ENCODE measurements at regions not wholly inside any gene's neighbourhood (a gene's known extent, or its start where the extent isn't known, plus 50 kb on each side); places are given as distances from the start of the nearest gene placed in this dataset.

DNA sequence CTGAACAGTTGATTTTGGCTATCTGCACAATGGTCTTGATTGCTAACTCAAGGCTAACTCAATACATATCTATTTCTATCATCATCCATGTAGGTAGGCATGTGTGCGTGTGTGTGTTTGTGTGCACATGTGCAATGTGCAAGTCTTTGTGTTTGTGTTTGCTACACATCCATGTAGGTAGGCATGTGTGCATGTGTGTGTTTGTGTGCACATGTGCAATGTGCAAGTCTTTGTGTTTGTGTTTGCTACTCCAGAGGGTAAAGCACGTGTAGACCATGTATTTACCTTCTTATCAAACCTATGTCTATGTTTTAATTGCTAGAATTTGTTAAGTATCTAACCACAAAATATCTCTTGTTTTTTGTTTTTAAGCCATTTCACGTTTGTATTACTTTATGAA is 962.6 kb downstream of the LRFN5 start:
- Histone ChIP-seq H3K27ac (ENCODE audit: low read depth) (no peak overlapping the region), H3K4me1 (ENCODE audit: insufficient read depth) (no peaks in the 10 kb centered on the region), H3K4me3 (ENCODE audit: low read depth, low read length) (no peak overlapping the region), H3K36me3 (ENCODE audit: insufficient read depth) (no peaks in the 10 kb centered on the region)
- no peak for DNase-seq (ENCODE audit: extremely low spot score)
- WGBS: 79% methylated on average over 3 of the region's 3 CpGs

DNA sequence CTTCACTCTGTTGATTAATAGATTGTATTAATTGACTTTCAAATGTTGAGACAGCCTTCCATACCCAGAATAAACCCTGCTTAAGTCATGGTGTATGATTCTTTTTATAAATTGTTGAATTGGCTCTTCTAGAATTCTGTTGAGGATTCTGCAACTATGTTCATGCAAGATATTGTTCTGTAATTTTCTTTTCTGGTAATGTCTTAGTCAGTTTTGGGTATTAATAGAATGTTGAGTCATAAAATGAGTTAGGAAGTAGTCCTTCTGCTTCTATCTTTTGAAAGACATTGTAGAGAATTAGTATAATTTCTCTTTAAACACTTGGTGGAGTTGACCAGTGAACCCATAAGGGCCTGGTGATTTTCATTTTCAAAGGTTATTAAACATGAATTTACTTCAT is 958.9 kb downstream of the LRFN5 start:
- no peak overlapping the region for H3K4me3 ChIP-seq (ENCODE audit: low read depth, low read length)
- no peaks in the 10 kb centered on the region for H3K4me1 ChIP-seq (ENCODE audit: insufficient read depth)
- H3K27ac ChIP-seq (ENCODE audit: low read depth): no peak overlapping the region
- no peak for DNase-seq (ENCODE audit: extremely low spot score)
- H3K36me3 ChIP-seq (ENCODE audit: insufficient read depth): no peaks in the 10 kb centered on the region

DNA sequence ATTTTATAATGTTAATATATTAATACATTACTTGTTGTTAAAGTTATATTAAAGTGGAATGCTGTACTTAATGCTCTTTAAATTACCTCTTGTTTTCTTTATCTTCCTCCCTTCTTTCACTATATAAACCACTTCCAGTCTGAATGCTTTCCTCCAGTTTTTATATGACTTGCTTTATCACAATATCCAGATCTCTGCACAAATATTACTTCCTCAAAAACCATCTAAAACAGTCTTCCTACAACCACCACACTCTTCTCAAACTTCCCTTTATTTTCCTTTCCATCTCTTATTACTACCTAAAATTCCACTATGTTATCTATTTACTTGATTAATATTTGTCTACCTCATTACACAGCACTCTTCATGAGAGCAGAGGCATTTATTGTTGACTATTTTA is 956.6 kb downstream of the LRFN5 start:
- Histone ChIP-seq H3K4me3 (ENCODE audit: low read depth, low read length) (no peak overlapping the region), H3K36me3 (ENCODE audit: insufficient read depth) (no peaks in the 10 kb centered on the region), H3K27ac (ENCODE audit: low read depth) (no peak overlapping the region), H3K4me1 (ENCODE audit: insufficient read depth) (no peaks in the 10 kb centered on the region)
- no peak for DNase-seq (ENCODE audit: extremely low spot score)

DNA sequence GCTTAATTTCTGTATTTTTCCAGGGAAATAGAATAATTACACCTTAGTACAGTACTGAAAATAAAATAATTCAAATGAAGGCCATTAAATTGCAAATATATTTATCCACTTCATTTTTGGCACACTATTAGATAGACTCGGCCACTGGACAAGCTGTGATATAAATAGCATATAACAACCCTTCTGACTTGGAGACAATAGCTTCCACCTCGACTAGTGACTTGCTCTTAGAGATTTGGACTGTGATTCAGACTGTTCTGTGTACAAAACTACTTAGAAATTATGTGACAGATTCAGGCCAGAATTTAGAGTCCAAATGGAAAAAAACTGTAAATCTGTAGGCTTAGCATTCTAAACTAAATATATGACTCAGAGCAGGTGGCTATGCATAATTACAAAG is 949.9 kb downstream of the LRFN5 start:
- 21% methylated on average over 2 of the region's 2 CpGs for WGBS
- no peak overlapping the region for H3K27ac ChIP-seq (ENCODE audit: low read depth)
- H3K4me1 ChIP-seq (ENCODE audit: insufficient read depth): no peaks in the 10 kb centered on the region
- no peak overlapping the region for H3K4me3 ChIP-seq (ENCODE audit: low read depth, low read length)
- no peak for DNase-seq (ENCODE audit: extremely low spot score)
- H3K36me3 ChIP-seq (ENCODE audit: insufficient read depth): no peaks in the 10 kb centered on the region

DNA sequence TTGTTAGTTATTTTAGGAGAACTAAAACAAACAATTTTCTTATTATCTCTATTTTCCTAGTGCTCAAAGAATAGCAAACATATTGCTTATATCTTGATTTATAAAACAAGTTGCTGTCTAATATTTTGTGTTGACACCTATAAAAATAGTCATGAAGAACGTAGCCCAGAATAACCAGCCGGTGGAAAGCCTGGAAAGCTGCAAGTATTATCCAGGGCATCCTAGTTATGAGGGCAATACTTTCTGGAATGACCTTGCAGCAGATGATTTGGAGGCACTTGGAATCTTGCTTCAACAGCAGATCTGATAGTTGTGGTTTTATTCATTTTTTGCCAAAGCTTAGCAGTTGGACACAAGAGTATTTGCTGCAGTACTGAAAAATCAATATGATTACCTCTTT is 948.7 kb downstream of the LRFN5 start:
- DNase-seq (ENCODE audit: extremely low spot score): no peak
- no peak overlapping the region for H3K27ac ChIP-seq (ENCODE audit: low read depth)
- WGBS: 34% methylated on average over 2 of the region's 2 CpGs
- no peak overlapping the region for H3K4me3 ChIP-seq (ENCODE audit: low read depth, low read length)
- no peaks in the 10 kb centered on the region for H3K36me3 ChIP-seq (ENCODE audit: insufficient read depth)
- no peaks in the 10 kb centered on the region for H3K4me1 ChIP-seq (ENCODE audit: insufficient read depth)

DNA sequence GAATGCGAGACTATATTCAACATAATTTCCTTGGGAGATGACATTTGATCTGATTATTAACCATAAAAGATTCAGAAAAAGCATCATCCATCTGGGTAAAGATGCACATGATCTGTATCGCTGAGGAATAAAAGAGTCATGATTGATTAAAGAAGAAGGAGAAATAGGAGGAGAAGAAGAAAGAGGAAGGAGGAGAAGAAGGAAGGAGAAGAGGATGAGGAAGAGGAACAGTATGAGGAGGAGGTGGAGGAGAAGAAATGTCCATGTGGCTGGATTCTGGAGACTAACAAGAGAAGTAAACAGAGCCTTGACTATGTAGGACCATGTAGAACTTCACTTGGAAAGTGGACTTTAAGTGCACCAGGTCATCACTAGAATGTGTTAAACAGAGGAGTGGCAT is 947.4 kb downstream of the LRFN5 start:
- Histone ChIP-seq H3K27ac (ENCODE audit: low read depth) (no peak overlapping the region), H3K4me3 (ENCODE audit: low read depth, low read length) (no peak overlapping the region), H3K36me3 (ENCODE audit: insufficient read depth) (no peaks in the 10 kb centered on the region), H3K4me1 (ENCODE audit: insufficient read depth) (no peaks in the 10 kb centered on the region)
- no peak for DNase-seq (ENCODE audit: extremely low spot score)
- WGBS: 99% methylated on average over 2 of the region's 2 CpGs

DNA sequence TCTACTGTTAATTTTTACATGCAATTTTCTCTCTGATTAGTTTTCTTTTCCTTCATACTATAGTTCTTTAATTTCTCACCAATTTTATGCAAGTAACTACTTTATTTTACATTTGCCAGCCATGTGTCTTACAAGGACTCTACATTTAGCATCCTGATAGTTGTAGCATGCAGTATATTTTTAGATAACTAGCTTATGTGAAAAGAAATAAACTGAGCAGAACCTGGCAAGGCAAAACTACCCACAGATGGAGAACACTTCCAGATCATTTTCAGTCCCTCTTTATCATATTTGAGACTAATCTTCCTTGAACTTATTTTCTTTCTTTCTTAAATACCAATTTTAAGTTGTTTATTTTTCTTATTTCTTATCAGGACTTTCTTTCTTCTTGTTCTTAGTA is 943.6 kb downstream of the LRFN5 start:
- no peak overlapping the region for H3K4me3 ChIP-seq (ENCODE audit: low read depth, low read length)
- no peaks in the 10 kb centered on the region for H3K4me1 ChIP-seq (ENCODE audit: insufficient read depth)
- H3K27ac ChIP-seq (ENCODE audit: low read depth): no peak overlapping the region
- no peak for DNase-seq (ENCODE audit: extremely low spot score)
- no peaks in the 10 kb centered on the region for H3K36me3 ChIP-seq (ENCODE audit: insufficient read depth)

DNA sequence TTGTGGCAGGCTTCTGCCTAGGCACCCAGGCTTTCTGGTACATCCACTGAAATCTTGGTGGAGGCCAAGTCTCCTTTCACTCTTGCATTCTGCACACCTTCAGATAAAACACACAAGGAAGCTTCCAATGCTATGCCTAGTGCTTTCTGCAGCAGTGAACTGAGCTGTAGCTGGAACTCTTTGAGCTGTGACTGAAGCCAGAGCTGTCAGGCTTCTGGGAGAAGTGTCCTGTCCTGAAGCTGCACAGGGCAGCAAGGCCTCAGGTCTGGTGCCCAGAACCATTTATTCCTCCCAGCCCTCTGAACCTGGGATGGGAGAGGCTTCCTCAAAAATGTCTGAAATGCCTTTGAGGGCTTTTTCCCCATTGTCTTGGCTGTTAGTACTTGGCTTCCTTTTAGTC is 941.7 kb downstream of the LRFN5 start:
- Histone ChIP-seq H3K4me1 (ENCODE audit: insufficient read depth) (no peaks in the 10 kb centered on the region), H3K36me3 (ENCODE audit: insufficient read depth) (no peaks in the 10 kb centered on the region), H3K27ac (ENCODE audit: low read depth) (no peak overlapping the region), H3K4me3 (ENCODE audit: low read depth, low read length) (no peak overlapping the region)
- no peak for DNase-seq (ENCODE audit: extremely low spot score)

DNA sequence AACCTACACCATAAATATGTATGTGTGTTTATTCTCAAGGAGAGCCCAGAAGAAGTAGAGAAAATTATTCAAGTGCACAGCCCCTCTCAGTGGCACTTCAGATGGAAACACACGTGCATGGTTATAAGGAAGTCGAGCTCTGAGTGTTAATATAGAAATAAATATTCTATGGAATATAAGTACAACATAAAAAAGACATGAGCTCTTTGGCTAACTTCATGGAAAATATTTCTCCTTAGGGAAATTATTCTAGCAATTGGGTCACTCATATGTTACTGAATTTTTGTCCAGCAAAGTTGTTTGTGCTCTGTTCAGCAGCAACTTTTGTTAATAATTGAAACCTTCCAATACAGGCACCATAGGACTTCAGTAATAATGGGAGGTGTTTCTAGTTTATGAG is 939.0 kb downstream of the LRFN5 start:
- H3K4me1 ChIP-seq (ENCODE audit: insufficient read depth): no peaks in the 10 kb centered on the region
- WGBS: 49% methylated on average over 2 of the region's 2 CpGs

DNA sequence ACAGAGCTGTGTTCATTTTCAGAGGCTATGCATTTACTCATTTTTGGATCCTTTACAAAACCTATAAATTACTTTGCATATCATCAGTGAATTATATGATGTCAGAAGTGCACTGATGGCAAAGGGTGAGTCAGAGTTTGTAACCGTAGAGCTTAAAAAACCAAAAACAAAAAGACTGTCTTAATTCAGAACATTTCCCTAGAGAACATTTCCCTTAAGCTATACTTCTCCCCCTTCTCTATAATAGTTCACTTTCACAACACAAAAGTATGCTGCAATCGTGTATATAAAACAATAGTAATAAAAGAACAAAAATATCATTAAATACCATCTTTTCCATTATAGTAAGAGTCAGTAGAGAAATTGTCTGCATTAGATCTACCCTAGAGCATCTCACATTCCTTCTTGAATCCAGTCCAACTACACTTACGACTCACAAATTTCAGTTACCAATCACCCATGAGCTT is 934.9 kb downstream of the LRFN5 start:
- no peak for DNase-seq (ENCODE audit: extremely low spot score)
- H3K4me1 ChIP-seq (ENCODE audit: insufficient read depth): no peaks in the 10 kb centered on the region
- 43% methylated on average over 3 of the region's 3 CpGs for WGBS
- no peak overlapping the region for H3K27ac ChIP-seq (ENCODE audit: low read depth)
- no peak overlapping the region for H3K4me3 ChIP-seq (ENCODE audit: low read depth, low read length)
- no peaks in the 10 kb centered on the region for H3K36me3 ChIP-seq (ENCODE audit: insufficient read depth)

More for the DNA sequence above, 939.0 kb downstream of the LRFN5 start:
- Histone ChIP-seq H3K27ac (ENCODE audit: low read depth) (no peak overlapping the region), H3K4me3 (ENCODE audit: low read depth, low read length) (no peak overlapping the region), H3K36me3 (ENCODE audit: insufficient read depth) (no peaks in the 10 kb centered on the region)
- no peak for DNase-seq (ENCODE audit: extremely low spot score)

DNA sequence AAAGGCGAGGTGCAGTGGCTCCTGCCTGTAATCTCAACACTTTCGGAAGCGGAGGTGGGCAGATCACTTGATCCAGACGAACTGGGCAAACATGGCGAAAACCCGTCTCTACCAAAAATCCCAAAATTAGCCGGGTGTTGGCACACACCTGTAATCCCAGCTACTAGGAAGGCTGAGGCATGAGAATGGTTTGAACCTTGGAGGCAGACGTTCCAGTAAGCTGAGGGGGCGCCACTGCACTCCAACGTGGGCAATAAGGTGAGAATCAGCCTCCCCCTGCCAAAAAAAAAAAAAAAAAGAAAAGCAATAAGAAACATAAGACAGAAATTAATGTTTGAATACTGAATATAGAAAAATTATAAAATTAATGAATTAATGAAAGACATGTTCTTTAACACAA is 928.7 kb downstream of the LRFN5 start:
- no peak for DNase-seq (ENCODE audit: extremely low spot score)
- Histone ChIP-seq H3K27ac (ENCODE audit: low read depth) (no peak overlapping the region), H3K36me3 (ENCODE audit: insufficient read depth) (no peaks in the 10 kb centered on the region), H3K4me1 (ENCODE audit: insufficient read depth) (no peaks in the 10 kb centered on the region), H3K4me3 (ENCODE audit: low read depth, low read length) (no peak overlapping the region)
- WGBS: 90% methylated on average over 10 of the region's 10 CpGs

DNA sequence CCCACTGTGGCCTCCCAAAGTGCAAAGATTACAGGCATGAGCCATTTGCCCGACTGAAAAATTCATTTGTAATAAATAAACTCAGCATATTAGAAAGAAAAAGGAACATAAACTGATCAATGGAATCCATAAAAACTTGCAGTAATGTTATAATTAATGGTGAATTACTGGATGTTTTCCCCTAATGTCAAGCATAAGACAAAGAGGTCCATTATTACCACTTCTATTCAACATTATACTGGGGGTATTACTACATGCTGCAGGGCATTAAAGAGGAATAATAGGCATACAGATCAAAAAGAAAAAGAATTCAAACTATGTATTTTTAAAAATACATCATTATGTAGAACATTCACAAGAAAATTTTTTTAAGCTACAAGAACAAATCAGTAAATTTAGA is 926.8 kb downstream of the LRFN5 start:
- Histone ChIP-seq H3K4me3 (ENCODE audit: low read depth, low read length) (no peak overlapping the region), H3K4me1 (ENCODE audit: insufficient read depth) (no peaks in the 10 kb centered on the region), H3K36me3 (ENCODE audit: insufficient read depth) (no peaks in the 10 kb centered on the region), H3K27ac (ENCODE audit: low read depth) (no peak overlapping the region)
- WGBS: 83% methylated on average over 1 of the region's 1 CpG
- DNase-seq (ENCODE audit: extremely low spot score): no peak

DNA sequence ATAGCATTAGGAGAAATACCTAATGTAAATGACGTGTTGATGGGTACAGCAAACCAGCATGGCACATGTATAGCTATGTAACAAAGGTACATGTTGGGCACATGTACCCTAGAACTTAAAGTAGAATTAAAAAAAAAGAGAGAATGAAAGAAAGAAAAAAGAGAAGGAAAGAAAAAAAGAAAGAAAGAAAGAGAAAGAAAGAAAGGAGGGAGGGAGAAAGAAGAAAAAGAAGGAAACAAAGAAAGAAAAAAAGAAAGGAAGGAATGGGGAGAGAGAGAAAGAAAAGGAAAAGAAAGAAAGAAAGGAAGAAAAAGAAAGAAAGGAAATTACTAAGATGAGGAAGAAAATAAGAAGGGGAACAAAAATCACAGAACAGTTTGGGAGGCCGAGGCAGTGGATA is 925.5 kb downstream of the LRFN5 start:
- 93% methylated on average over 2 of the region's 2 CpGs for WGBS
- Histone ChIP-seq H3K4me3 (ENCODE audit: low read depth, low read length) (no peak overlapping the region), H3K36me3 (ENCODE audit: insufficient read depth) (no peaks in the 10 kb centered on the region), H3K27ac (ENCODE audit: low read depth) (no peak overlapping the region), H3K4me1 (ENCODE audit: insufficient read depth) (no peaks in the 10 kb centered on the region)
- no peak for DNase-seq (ENCODE audit: extremely low spot score)

DNA sequence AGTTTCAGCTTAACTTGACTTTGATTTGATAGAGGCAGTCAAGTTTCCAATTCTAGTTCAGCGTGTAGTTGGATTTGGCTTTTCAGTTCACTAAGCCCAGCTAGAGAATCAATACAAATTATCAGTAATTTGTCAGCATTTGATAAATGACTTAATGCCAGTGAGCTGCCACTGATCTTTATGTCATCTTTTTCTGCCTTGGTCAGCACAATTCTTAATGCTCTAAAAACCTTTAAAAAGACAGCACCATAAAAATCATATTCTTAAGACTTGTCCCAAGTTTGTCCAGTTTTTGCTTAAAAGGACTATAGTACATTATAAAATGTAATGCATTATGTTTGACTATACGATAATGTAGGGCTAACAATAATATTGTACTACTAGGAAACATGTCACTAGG is 920.5 kb downstream of the LRFN5 start:
- no peak overlapping the region for H3K4me3 ChIP-seq (ENCODE audit: low read depth, low read length)
- 93% methylated on average over 2 of the region's 2 CpGs for WGBS
- DNase-seq (ENCODE audit: extremely low spot score): no peak

DNA sequence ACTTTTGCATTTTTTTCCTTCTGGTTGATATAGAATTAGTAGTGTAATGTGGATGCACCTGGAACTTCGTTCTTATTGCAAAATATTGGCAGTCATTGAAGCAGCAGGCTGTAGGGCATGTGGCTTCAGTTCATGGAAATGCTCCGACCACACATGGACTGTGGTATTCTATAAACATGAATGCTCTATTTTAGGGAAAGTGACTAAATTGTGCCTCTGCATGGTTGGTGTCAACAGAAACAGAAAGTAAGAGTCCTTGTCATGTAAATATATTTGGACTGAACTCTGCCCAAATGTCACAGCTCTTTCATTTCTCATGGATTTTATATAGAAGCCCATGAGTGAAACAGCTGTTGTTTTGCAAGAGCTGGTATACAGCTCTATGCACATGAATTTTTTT is 917.0 kb downstream of the LRFN5 start:
- no peaks in the 10 kb centered on the region for H3K36me3 ChIP-seq (ENCODE audit: insufficient read depth)
- no peak overlapping the region for H3K27ac ChIP-seq (ENCODE audit: low read depth)
- H3K4me1 ChIP-seq (ENCODE audit: insufficient read depth): no peaks in the 10 kb centered on the region
- no peak overlapping the region for H3K4me3 ChIP-seq (ENCODE audit: low read depth, low read length)
- no peak for DNase-seq (ENCODE audit: extremely low spot score)
- WGBS: 42% methylated on average over 2 of the region's 2 CpGs

More for the DNA sequence above, 920.5 kb downstream of the LRFN5 start:
- H3K4me1 ChIP-seq (ENCODE audit: insufficient read depth): no peaks in the 10 kb centered on the region
- no peak overlapping the region for H3K27ac ChIP-seq (ENCODE audit: low read depth)
- H3K36me3 ChIP-seq (ENCODE audit: insufficient read depth): no peaks in the 10 kb centered on the region
